ENCODE measurements at regions not wholly inside any gene's neighbourhood (a gene's known extent, or its start where the extent isn't known, plus 50 kb on each side); places are given as distances from the start of the nearest gene placed in this dataset.

DNA sequence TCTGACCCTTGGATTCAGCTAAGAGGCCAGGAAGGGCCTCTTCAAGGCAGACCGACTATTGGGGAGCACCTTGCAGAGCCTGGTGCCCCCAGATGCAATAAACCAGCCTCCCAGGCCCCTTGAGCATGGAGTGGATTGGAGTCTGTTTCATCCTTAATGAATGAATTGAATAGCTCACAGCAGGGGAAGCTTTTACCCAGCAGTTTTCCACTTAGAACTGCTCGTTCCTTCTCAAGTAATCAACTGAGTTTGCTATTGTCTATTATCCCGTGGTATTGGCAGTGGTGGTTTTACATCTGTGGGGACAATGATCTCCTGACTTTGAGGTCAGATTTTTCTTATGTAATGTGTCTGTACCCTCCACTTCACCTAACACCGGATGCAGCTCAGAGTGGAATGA lies 197.6 kb downstream of the AACS start:
- H3K4me1 ChIP-seq (ENCODE audit: insufficient read depth, low read length, poor library complexity, severe bottlenecking): no peaks in the 10 kb centered on the region
- no peak overlapping the region for H3K4me2 ChIP-seq (ENCODE audit: low read length)
- no peaks in the 10 kb centered on the region for H4K20me1 ChIP-seq (ENCODE audit: insufficient read depth, low read length)
- no peak overlapping the region for H2AFZ ChIP-seq (ENCODE audit: low read length)
- H3K79me2 ChIP-seq (ENCODE audit: insufficient read depth, low read depth, low read length): no peaks in the 10 kb centered on the region
- H3K9me3 ChIP-seq (ENCODE audit: low read length): no peaks in the 10 kb centered on the region
- DNase-seq (ENCODE audit: low spot score): no peak
- POLR2A ChIA-PET: interaction anchor here (0.7 kb wide), 2 partner anchors 166 to 1390 kb away, joined by 3 read pairs; no protein-coding TSS in a partner anchor
- H3K4me3 ChIP-seq (ENCODE audit: low read depth, low read length, poor library complexity, severe bottlenecking): no peak overlapping the region
- CTCF ChIA-PET (ENCODE audit: unreplicated experiment): no interaction called here
- intact Hi-C loops (cut with micrococcal nuclease; ENCODE audit: unreplicated experiment): no loop called here
- H3K9me2 ChIP-seq (ENCODE audit: insufficient read depth, low read length): no peaks in the 10 kb centered on the region
- no TSS peak for BruUV-seq (replicated peaks)
- no peak for TF ChIP-seq EZH2phosphoT487 (IDR thresholded peaks at IDR 0.05; ENCODE audit: borderline replicate concordance, low read depth, low read length)
- TF ChIP-seq, protein P1, sequence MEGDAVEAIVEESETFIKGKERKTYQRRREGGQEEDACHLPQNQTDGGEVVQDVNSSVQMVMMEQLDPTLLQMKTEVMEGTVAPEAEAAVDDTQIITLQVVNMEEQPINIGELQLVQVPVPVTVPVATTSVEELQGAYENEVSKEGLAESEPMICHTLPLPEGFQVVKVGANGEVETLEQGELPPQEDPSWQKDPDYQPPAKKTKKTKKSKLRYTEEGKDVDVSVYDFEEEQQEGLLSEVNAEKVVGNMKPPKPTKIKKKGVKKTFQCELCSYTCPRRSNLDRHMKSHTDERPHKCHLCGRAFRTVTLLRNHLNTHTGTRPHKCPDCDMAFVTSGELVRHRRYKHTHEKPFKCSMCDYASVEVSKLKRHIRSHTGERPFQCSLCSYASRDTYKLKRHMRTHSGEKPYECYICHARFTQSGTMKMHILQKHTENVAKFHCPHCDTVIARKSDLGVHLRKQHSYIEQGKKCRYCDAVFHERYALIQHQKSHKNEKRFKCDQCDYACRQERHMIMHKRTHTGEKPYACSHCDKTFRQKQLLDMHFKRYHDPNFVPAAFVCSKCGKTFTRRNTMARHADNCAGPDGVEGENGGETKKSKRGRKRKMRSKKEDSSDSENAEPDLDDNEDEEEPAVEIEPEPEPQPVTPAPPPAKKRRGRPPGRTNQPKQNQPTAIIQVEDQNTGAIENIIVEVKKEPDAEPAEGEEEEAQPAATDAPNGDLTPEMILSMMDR (conservative IDR thresholded peaks at IDR 0.05; ENCODE audit: low read length): no peak
- H3K27ac ChIP-seq (ENCODE audit: low read depth, low read length, poor library complexity, severe bottlenecking): no peak overlapping the region
- no peaks in the 10 kb centered on the region for H3K36me3 ChIP-seq (ENCODE audit: insufficient read depth, low read length)

DNA sequence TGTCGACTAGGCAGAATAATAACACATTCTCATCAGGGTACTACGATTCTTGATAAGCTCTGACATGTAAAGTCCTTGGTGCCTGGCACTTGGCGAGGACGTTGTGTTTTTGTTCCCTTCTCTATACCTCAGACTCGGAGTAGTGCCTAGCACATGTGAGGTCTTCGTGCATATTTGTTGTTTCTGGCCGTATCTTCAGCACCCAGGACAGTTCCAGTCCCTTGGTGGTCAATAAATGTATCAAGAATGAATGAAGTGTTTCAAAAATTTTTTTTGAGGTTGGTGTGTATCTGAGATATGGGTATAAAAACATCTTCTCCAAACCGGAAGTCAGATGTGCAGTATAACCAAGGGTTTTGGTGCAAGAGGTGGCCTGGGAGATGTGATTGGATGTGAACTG lies 198.2 kb downstream of the AACS start:
- no peak overlapping the region for H3K4me3 ChIP-seq (ENCODE audit: low read depth, low read length, poor library complexity, severe bottlenecking)
- POLR2A ChIA-PET: interaction anchor here (0.7 kb wide), 1 partner anchor 1390 kb away, joined by 3 read pairs; no protein-coding TSS in a partner anchor
- BruUV-seq (replicated peaks): no TSS peak
- no peak for DNase-seq (ENCODE audit: low spot score)
- no peak overlapping the region for H3K4me2 ChIP-seq (ENCODE audit: low read length)
- no peaks in the 10 kb centered on the region for H3K9me3 ChIP-seq (ENCODE audit: low read length)
- H3K36me3 ChIP-seq (ENCODE audit: insufficient read depth, low read length): no peaks in the 10 kb centered on the region
- no peaks in the 10 kb centered on the region for H3K79me2 ChIP-seq (ENCODE audit: insufficient read depth, low read depth, low read length)
- TF ChIP-seq, protein P1 (conservative IDR thresholded peaks at IDR 0.05; ENCODE audit: low read length): no peak
- TF ChIP-seq EZH2phosphoT487 (IDR thresholded peaks at IDR 0.05; ENCODE audit: borderline replicate concordance, low read depth, low read length): no peak
- H4K20me1 ChIP-seq (ENCODE audit: insufficient read depth, low read length): no peaks in the 10 kb centered on the region
- no peaks in the 10 kb centered on the region for H3K9me2 ChIP-seq (ENCODE audit: insufficient read depth, low read length)
- CTCF ChIA-PET (ENCODE audit: unreplicated experiment): no interaction called here
- no peaks in the 10 kb centered on the region for H3K4me1 ChIP-seq (ENCODE audit: insufficient read depth, low read length, poor library complexity, severe bottlenecking)
- H2AFZ ChIP-seq (ENCODE audit: low read length): no peak overlapping the region
- H3K27ac ChIP-seq (ENCODE audit: low read depth, low read length, poor library complexity, severe bottlenecking): no peak overlapping the region
- intact Hi-C loops (cut with micrococcal nuclease; ENCODE audit: unreplicated experiment): no loop called here

DNA sequence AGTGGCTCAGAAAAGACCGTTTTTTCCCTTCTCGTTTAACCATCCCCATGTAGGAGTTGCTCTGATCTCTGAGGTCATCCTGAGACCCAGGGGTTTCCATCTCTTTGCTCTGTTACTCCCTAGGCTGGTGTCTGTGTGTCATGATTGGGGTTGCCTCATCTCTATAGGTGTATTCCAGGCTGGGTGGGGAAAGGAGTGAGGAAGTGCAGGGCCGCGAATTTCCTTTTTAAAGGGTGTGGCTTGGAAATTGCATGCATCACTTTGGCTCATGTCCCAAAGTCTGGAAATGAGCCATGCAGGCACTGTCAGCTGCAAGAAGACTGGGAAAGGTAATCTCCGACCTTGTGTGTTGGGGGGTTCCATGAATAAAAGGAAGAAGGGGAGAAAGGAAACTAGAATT lies 201.9 kb downstream of the AACS start:
- BruUV-seq (replicated peaks): no TSS peak
- intact Hi-C loops (cut with micrococcal nuclease; ENCODE audit: unreplicated experiment): no loop called here
- H4K20me1 ChIP-seq (ENCODE audit: insufficient read depth, low read length): no peaks in the 10 kb centered on the region
- POLR2A ChIA-PET: no interaction called here
- TF ChIP-seq EZH2phosphoT487 (IDR thresholded peaks at IDR 0.05; ENCODE audit: borderline replicate concordance, low read depth, low read length): no peak
- TF ChIP-seq, protein P1 (conservative IDR thresholded peaks at IDR 0.05; ENCODE audit: low read length): no peak
- no peaks in the 10 kb centered on the region for H3K9me3 ChIP-seq (ENCODE audit: low read length)
- H2AFZ ChIP-seq (ENCODE audit: low read length): no peak overlapping the region
- no peak overlapping the region for H3K4me3 ChIP-seq (ENCODE audit: low read depth, low read length, poor library complexity, severe bottlenecking)
- DNase-seq (ENCODE audit: low spot score): no peak
- H3K27ac ChIP-seq (ENCODE audit: low read depth, low read length, poor library complexity, severe bottlenecking): no peak overlapping the region
- H3K36me3 ChIP-seq (ENCODE audit: insufficient read depth, low read length): no peaks in the 10 kb centered on the region
- H3K4me1 ChIP-seq (ENCODE audit: insufficient read depth, low read length, poor library complexity, severe bottlenecking): no peaks in the 10 kb centered on the region
- no peak overlapping the region for H3K4me2 ChIP-seq (ENCODE audit: low read length)
- H3K79me2 ChIP-seq (ENCODE audit: insufficient read depth, low read depth, low read length): no peaks in the 10 kb centered on the region
- H3K9me2 ChIP-seq (ENCODE audit: insufficient read depth, low read length): no peaks in the 10 kb centered on the region
- CTCF ChIA-PET (ENCODE audit: unreplicated experiment): no interaction called here
